Right hindlimb (tissue), 1 donor: ENCODE measurements at regions not wholly inside any gene's neighbourhood (a gene's known extent, or its start where the extent isn't known, plus 50 kb on each side); places are given as distances from the start of the nearest gene placed in this dataset.

Experiments used
- DNase-seq: peaks from one replicate; pipeline ENCODE4 v3.0.0-alpha.2; 2018

GRCh38 chr3:117572786-117573185 lies 863.2 kb downstream of the TUSC7 start:
- DNase-seq = no peak

GRCh38 chr3:117580806-117581205 lies 871.2 kb downstream of the TUSC7 start:
- no peak for DNase-seq

GRCh38 chr3:117586161-117586560 lies 876.6 kb downstream of the TUSC7 start:
- DNase-seq = no peak

GRCh38 chr3:117587416-117587815 lies 877.8 kb downstream of the TUSC7 start:
- no peak for DNase-seq

- DNase-seq = no peak
These were observed 879.9 kb downstream of the TUSC7 start for GRCh38 chr3:117589454-117589853.

GRCh38 chr3:117595615-117596014 lies 886.0 kb downstream of the TUSC7 start:
- no peak for DNase-seq

GRCh38 chr3:117596503-117596902 lies 886.9 kb downstream of the TUSC7 start:
- no peak for DNase-seq

- no peak for DNase-seq
These were observed 888.3 kb downstream of the TUSC7 start for GRCh38 chr3:117597865-117598264.

- DNase-seq = no peak
These were observed 890.5 kb downstream of the TUSC7 start for GRCh38 chr3:117600112-117600511.

GRCh38 chr3:117600666-117601065 lies 891.1 kb downstream of the TUSC7 start:
- DNase-seq = no peak

GRCh38 chr3:117602058-117602644 lies 892.6 kb downstream of the TUSC7 start:
- DNase-seq = no peak

- no peak for DNase-seq
These were observed 893.5 kb downstream of the TUSC7 start for GRCh38 chr3:117603097-117603496.

GRCh38 chr3:117606866-117607265 lies 897.3 kb downstream of the TUSC7 start:
- no peak for DNase-seq

GRCh38 chr3:117609330-117609729 lies 899.8 kb downstream of the TUSC7 start:
- no peak for DNase-seq

GRCh38 chr3:117610156-117610555 lies 900.6 kb downstream of the TUSC7 start:
- DNase-seq = no peak

GRCh38 chr3:117611211-117611610 lies 901.6 kb downstream of the TUSC7 start:
- DNase-seq = no peak

- DNase-seq = no peak
These were observed 906.6 kb downstream of the TUSC7 start for GRCh38 chr3:117616227-117616626.

- DNase-seq = no peak
These were observed 908.3 kb downstream of the TUSC7 start for GRCh38 chr3:117617906-117618305.

GRCh38 chr3:117618462-117618861 lies 908.9 kb downstream of the TUSC7 start:
- no peak for DNase-seq

GRCh38 chr3:117619805-117620204 lies 910.2 kb downstream of the TUSC7 start:
- DNase-seq = no peak

GRCh38 chr3:117622171-117622841 lies 912.7 kb downstream of the TUSC7 start:
- DNase-seq = no peak

GRCh38 chr3:117624424-117624823 lies 914.8 kb downstream of the TUSC7 start:
- DNase-seq = no peak

GRCh38 chr3:117625174-117625573 lies 915.6 kb downstream of the TUSC7 start:
- no peak for DNase-seq

GRCh38 chr3:117626577-117626976 lies 917.0 kb downstream of the TUSC7 start:
- DNase-seq = no peak

GRCh38 chr3:117628823-117629291 lies 919.3 kb downstream of the TUSC7 start:
- peak; percentile 86 for DNase-seq
